ENCODE measurements at regions not wholly inside any gene's neighbourhood (a gene's known extent, or its start where the extent isn't known, plus 50 kb on each side); places are given as distances from the start of the nearest gene placed in this dataset.

DNA sequence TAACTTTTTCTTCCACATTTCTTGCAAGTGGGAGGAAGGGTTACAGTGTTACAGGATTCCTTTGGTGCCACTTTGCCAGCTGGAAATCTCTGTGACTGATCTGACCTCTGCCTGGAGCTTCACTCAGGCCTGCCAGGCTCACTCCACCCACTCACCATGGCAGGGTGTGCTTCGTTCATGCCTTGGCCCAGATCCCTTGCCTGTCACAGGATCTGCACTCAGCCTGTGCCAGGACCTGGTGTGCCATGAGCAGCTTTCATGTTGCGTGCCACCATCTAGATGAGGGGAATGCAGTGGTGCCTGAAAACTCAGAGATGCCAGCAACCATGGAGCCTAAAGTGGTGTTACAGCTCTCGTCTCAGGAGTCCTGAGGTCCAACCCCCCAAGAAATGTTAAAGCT, 2596.4 kb downstream of the PCDH7 start:
- CTCF ChIA-PET: no interaction called here
- DNase-seq (ENCODE audit: low read depth, low spot score) (no peak), ATAC-seq (no peak)
- BruUV-seq (replicated peaks): no TSS peak
- POLR2A ChIA-PET: no interaction called here
- Histone ChIP-seq H3K27ac (ENCODE audit: low read depth, low read length) (no peak overlapping the region), H3K4me1 (ENCODE audit: control insufficient read depth in 1 of 2, insufficient read depth in 2 of 2, low read length in 2 of 2) (no peaks in the 10 kb centered on the region), H3K9me2 (ENCODE audit: insufficient read depth) (no peaks in the 10 kb centered on the region), H3K79me2 (ENCODE audit: insufficient read depth, low read length) (no peaks in the 10 kb centered on the region), H4K20me1 (ENCODE audit: insufficient read depth) (no peaks in the 10 kb centered on the region), H3K27me3 (ENCODE audit: insufficient read depth, low read length) (no peaks in the 10 kb centered on the region), H2AFZ (ENCODE audit: low read depth, low read length, poor library complexity, severe bottlenecking) (no peak overlapping the region), H3K4me3 (replicated peaks in 1 of 2; ENCODE audit: low read depth in 1 of 2, low read length in 2 of 2) (no peak overlapping the region), H3K9me3 (ENCODE audit: control insufficient read depth in 1 of 2, insufficient read depth in 1 of 2, low read depth in 1 of 2, low read length in 2 of 2) (no peaks in the 10 kb centered on the region), H3K9ac (ENCODE audit: low read length) (no peak overlapping the region), H3K36me3 (ENCODE audit: control insufficient read depth in 1 of 2, insufficient read depth in 2 of 2, low read length in 2 of 2) (no peaks in the 10 kb centered on the region), H3K4me2 (ENCODE audit: low read length) (no peak overlapping the region)
- RAD21 ChIA-PET (ENCODE audit: low non-redundant PET in 1 of 2, low total read pairs in 2 of 2, uncharacterized antibody in 2 of 2, unreplicated experiment in 2 of 2): no interaction called here
- intact Hi-C loops (cut with micrococcal nuclease): no loop called here
- TF ChIP-seq EZH2phosphoT487 (IDR thresholded peaks at IDR 0.05; ENCODE audit: borderline replicate concordance): no peak
- TF ChIP-seq RAD21 (IDR thresholded peaks at IDR 0.05; ENCODE audit: low read depth): no peak
- no peak for TF ChIP-seq POLR2AphosphoS5 (IDR thresholded peaks at IDR 0.05; ENCODE audit: low read depth, low read length)
- no peak for TF ChIP-seq YY1 (IDR thresholded peaks at IDR 0.05; ENCODE audit: extremely low read depth, insufficient replicate concordance, low read depth, low read length)
- TF ChIP-seq, protein P1, sequence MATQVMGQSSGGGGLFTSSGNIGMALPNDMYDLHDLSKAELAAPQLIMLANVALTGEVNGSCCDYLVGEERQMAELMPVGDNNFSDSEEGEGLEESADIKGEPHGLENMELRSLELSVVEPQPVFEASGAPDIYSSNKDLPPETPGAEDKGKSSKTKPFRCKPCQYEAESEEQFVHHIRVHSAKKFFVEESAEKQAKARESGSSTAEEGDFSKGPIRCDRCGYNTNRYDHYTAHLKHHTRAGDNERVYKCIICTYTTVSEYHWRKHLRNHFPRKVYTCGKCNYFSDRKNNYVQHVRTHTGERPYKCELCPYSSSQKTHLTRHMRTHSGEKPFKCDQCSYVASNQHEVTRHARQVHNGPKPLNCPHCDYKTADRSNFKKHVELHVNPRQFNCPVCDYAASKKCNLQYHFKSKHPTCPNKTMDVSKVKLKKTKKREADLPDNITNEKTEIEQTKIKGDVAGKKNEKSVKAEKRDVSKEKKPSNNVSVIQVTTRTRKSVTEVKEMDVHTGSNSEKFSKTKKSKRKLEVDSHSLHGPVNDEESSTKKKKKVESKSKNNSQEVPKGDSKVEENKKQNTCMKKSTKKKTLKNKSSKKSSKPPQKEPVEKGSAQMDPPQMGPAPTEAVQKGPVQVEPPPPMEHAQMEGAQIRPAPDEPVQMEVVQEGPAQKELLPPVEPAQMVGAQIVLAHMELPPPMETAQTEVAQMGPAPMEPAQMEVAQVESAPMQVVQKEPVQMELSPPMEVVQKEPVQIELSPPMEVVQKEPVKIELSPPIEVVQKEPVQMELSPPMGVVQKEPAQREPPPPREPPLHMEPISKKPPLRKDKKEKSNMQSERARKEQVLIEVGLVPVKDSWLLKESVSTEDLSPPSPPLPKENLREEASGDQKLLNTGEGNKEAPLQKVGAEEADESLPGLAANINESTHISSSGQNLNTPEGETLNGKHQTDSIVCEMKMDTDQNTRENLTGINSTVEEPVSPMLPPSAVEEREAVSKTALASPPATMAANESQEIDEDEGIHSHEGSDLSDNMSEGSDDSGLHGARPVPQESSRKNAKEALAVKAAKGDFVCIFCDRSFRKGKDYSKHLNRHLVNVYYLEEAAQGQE (IDR thresholded peaks at IDR 0.05; ENCODE audit: low read depth): no peak
- no peak for TF ChIP-seq ELF1 (IDR thresholded peaks at IDR 0.05; ENCODE audit: borderline replicate concordance, low read depth)
- no peak for TF ChIP-seq ZBTB33 (IDR thresholded peaks at IDR 0.05; ENCODE audit: extremely low read depth, insufficient replicate concordance, low read length)
- no peak for TF ChIP-seq JUND (IDR thresholded peaks at IDR 0.05)
- no peak for TF ChIP-seq MAX (IDR thresholded peaks at IDR 0.05)
- no peak for TF ChIP-seq ZNF274 (IDR thresholded peaks at IDR 0.05; ENCODE audit: low read depth, low read length)
- TF ChIP-seq FOSL1 (IDR thresholded peaks at IDR 0.05; ENCODE audit: low read depth): no peak
- no peak for TF ChIP-seq CEBPB (IDR thresholded peaks at IDR 0.05; ENCODE audit: low read depth)
- no peak for TF ChIP-seq SIN3A (IDR thresholded peaks at IDR 0.05; ENCODE audit: low read depth)
- TF ChIP-seq EGR1 (IDR thresholded peaks at IDR 0.05; ENCODE audit: low read depth): no peak
- no peak for TF ChIP-seq ZFX (IDR thresholded peaks at IDR 0.05)
- no peak for TF ChIP-seq TCF7L2 (IDR thresholded peaks at IDR 0.05; ENCODE audit: borderline replicate concordance, extremely low read depth, insufficient read depth, insufficient read length)
- TF ChIP-seq SP1 (IDR thresholded peaks at IDR 0.05; ENCODE audit: low read depth): no peak
- TF ChIP-seq SRF (IDR thresholded peaks at IDR 0.05; ENCODE audit: low read depth): no peak
- TF ChIP-seq, protein P2, sequence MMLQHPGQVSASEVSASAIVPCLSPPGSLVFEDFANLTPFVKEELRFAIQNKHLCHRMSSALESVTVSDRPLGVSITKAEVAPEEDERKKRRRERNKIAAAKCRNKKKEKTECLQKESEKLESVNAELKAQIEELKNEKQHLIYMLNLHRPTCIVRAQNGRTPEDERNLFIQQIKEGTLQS (IDR thresholded peaks at IDR 0.05): no peak

All from HCT116 (cell line).